ENCODE measurements at regions not wholly inside any gene's neighbourhood (a gene's known extent, or its start where the extent isn't known, plus 50 kb on each side); places are given as distances from the start of the nearest gene placed in this dataset.

- TF ChIP-seq POLR2A (IDR thresholded peaks at IDR 0.05) (no peak), POLR2AphosphoS5 (IDR thresholded peaks at IDR 0.05) (no peak)
- TF ChIP-seq, protein P1, sequence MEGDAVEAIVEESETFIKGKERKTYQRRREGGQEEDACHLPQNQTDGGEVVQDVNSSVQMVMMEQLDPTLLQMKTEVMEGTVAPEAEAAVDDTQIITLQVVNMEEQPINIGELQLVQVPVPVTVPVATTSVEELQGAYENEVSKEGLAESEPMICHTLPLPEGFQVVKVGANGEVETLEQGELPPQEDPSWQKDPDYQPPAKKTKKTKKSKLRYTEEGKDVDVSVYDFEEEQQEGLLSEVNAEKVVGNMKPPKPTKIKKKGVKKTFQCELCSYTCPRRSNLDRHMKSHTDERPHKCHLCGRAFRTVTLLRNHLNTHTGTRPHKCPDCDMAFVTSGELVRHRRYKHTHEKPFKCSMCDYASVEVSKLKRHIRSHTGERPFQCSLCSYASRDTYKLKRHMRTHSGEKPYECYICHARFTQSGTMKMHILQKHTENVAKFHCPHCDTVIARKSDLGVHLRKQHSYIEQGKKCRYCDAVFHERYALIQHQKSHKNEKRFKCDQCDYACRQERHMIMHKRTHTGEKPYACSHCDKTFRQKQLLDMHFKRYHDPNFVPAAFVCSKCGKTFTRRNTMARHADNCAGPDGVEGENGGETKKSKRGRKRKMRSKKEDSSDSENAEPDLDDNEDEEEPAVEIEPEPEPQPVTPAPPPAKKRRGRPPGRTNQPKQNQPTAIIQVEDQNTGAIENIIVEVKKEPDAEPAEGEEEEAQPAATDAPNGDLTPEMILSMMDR (IDR thresholded peaks at IDR 0.05) = no peak
These were observed 109.8 kb downstream of the ETS2 start for GRCh38 chr21:38915546-38915945.
